ENCODE measurements at regions not wholly inside any gene's neighbourhood (a gene's known extent, or its start where the extent isn't known, plus 50 kb on each side); places are given as distances from the start of the nearest gene placed in this dataset.
A peak's percentile ranks its signal among the peaks of the same experiment; 100 is the strongest.
"Not testable (repeated sequence)": the region's sequence is repeated elsewhere in the genome, so short reads cannot be mapped to it uniquely, and the experiment has no call there.

DNA sequence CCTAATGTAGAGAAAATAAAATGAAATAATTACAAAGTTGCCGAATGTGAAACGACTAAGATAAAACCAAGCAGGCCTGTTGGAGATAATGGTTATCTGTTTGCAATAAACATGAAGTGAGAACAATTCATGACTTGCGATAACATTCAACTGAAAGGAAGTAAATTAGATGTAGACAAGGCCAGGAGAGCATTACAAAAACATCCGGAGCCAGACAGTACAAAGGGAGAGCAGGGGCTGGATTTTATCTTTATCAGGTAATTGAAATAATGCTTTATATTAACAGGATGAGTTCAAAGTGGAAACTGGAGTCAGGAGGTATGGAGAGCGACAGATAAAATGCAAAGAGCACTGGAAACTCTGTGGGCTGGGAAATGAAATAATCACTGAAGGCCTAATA, 265.6 kb upstream of the GOT2 start:
- Histone ChIP-seq H3K9me3 (no peaks in the 10 kb centered on the region), H3K36me3 (no peaks in the 10 kb centered on the region), H3K4me3 (no peak overlapping the region), H3K4me1 (ENCODE audit: insufficient read depth) (no peaks in the 10 kb centered on the region), H3K27ac (no peak overlapping the region), H3K27me3 (no peaks in the 10 kb centered on the region)
- 17 to 22% (median 20%) methylated on average over 5 of the region's 5 CpGs for WGBS, 3 donors
- intact Hi-C loops (cut with DNase I), result no loop called here
- no peak for DNase-seq
- TF ChIP-seq, protein P1, sequence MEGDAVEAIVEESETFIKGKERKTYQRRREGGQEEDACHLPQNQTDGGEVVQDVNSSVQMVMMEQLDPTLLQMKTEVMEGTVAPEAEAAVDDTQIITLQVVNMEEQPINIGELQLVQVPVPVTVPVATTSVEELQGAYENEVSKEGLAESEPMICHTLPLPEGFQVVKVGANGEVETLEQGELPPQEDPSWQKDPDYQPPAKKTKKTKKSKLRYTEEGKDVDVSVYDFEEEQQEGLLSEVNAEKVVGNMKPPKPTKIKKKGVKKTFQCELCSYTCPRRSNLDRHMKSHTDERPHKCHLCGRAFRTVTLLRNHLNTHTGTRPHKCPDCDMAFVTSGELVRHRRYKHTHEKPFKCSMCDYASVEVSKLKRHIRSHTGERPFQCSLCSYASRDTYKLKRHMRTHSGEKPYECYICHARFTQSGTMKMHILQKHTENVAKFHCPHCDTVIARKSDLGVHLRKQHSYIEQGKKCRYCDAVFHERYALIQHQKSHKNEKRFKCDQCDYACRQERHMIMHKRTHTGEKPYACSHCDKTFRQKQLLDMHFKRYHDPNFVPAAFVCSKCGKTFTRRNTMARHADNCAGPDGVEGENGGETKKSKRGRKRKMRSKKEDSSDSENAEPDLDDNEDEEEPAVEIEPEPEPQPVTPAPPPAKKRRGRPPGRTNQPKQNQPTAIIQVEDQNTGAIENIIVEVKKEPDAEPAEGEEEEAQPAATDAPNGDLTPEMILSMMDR (IDR thresholded peaks at IDR 0.05), result no peak
- TF ChIP-seq POLR2A (IDR thresholded peaks at IDR 0.05), result no peak
- no peak for TF ChIP-seq EP300 (IDR thresholded peaks at IDR 0.05)

DNA sequence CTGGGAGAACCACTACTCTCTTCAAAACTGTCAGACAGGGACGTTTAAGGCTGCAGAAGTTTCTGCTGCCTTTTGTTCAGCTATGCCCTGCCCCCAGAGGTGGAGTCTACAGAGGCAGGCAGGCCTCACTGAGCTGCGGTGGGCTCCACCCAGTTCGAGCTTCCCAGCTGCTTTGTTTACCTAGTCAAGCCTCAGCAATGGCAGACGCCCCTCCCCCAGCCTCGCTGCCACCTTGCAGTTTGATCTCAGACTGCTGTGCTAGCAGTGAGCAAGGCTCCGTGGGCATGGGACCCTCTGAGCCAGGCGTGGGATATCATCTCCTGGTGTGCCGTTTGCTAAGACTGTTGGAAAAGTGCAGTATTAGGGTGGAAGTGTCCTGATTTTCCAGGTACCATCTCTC, 258.6 kb upstream of the GOT2 start:
- H3K4me1 ChIP-seq (ENCODE audit: insufficient read depth); H3K4me3 ChIP-seq; intact Hi-C loops (cut with DNase I); DNase-seq; H3K27ac ChIP-seq; H3K27me3 ChIP-seq; H3K9me3 ChIP-seq; H3K36me3 ChIP-seq: not testable (repeated sequence)
- 49 to 64% (median 57%) methylated on average over 8 of the region's 8 CpGs for WGBS, 3 donors

DNA sequence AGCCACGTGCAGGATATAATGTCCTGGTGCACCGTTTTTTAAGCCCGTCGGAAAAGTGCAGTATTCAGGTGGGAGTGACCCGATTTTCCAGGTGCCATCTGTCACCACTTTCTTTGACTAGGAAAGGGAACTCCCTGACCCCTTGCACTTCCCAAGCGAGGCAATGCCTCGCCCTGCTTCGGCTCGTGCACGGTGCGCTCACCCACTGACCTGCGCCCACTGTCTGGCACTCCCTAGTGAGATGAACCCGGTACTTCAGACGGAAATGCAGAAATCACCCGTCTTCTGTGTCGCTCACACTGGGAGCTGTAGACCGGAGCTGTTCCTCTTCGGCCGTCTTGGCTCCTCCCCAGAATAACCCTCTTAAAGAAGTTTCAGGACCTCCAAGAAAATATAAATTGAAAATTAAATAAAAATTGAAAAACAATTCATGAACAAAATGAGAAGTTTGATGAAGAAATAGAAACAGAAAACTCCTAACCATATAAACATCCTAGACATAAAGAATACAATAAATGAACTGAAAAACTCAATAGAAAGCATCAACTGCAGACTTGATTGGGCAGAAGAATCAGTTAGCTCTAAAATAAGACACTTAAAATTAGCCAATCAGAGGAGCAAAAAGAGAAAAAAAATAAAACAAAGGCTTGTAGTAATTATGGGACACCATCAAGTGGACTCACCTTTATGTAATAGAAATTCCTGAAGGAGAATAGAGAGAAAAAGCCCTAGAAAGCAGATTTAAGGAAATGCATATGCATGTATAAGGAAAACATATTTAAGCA, 249.3 kb upstream of the GOT2 start:
- H3K4me1 ChIP-seq (ENCODE audit: insufficient read depth); H3K27me3 ChIP-seq; H3K27ac ChIP-seq; H3K9me3 ChIP-seq; intact Hi-C loops (cut with DNase I); H3K4me3 ChIP-seq; DNase-seq; H3K36me3 ChIP-seq: not testable (repeated sequence)
- 90 to 95% (median 92%) methylated on average over 19 of the region's 19 CpGs for WGBS, 3 donors

DNA sequence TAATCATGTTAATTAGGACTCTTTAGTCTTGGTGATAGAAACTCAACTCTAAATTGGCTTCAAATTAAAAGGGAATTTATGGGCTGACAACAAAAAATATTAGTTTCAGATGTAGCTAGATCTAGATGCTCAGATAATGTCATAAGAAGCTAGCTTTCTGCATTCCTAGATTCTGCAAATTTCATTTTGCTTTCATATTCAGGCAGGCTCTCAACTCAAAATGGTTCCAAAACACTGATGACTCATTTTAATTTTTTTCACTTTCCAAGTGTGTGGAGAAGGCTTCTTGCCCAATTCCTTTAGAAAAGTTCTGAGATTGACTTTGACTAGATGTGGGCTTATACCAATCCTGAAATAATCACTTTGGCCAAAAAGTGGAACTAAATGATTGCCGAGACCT, 236.7 kb upstream of the GOT2 start:
- Histone ChIP-seq H3K4me3 (peak overlapping the region; percentile 1), H3K4me1 (ENCODE audit: insufficient read depth) (no peaks in the 10 kb centered on the region), H3K9me3 (no peaks in the 10 kb centered on the region), H3K36me3 (no peaks in the 10 kb centered on the region), H3K27me3 (no peaks in the 10 kb centered on the region), H3K27ac (no peak overlapping the region)
- DNase-seq, result no peak
- 65 to 92% (median 75%) methylated on average over 1 of the region's 1 CpG for WGBS, 3 donors
- intact Hi-C loops (cut with DNase I), result no loop called here
- TF ChIP-seq EP300 (IDR thresholded peaks at IDR 0.05), result no peak
- TF ChIP-seq, protein P1 (IDR thresholded peaks at IDR 0.05), result no peak
- no peak for TF ChIP-seq POLR2A (IDR thresholded peaks at IDR 0.05)

DNA sequence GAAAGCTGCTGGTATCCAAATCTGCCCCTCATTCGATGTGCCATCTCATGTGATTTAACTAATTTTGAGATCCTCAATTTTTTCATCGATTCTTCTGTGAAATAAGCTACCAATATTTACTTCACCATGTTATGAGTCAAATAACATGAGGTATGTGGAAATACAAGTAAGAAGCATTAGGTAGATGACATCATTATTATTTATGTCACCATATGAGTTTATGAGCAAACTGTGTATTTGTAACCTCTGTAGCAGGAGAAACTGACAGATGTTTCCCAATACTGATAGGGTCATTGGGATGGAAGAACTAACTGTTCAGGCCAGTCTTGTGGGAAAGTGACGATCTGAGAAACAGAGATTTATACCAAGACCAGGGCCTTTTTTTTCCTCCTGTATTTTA, 229.4 kb upstream of the GOT2 start:
- Histone ChIP-seq H3K36me3 (no peaks in the 10 kb centered on the region), H3K27me3 (no peaks in the 10 kb centered on the region), H3K4me3 (no peak overlapping the region), H3K9me3 (no peaks in the 10 kb centered on the region), H3K27ac (no peak overlapping the region), H3K4me1 (ENCODE audit: insufficient read depth) (no peaks in the 10 kb centered on the region)
- WGBS, 3 donors, result 59 to 93% (median 60%) methylated on average over 3 of the region's 3 CpGs
- no peak for DNase-seq
- intact Hi-C loops (cut with DNase I), result no loop called here
- TF ChIP-seq, protein P1 (IDR thresholded peaks at IDR 0.05), result no peak
- TF ChIP-seq POLR2A (IDR thresholded peaks at IDR 0.05), result no peak
- no peak for TF ChIP-seq EP300 (IDR thresholded peaks at IDR 0.05)

Data from ovary (tissue), 7 donors.